H9 (cell line): ENCODE measurements at regions not wholly inside any gene's neighbourhood (a gene's known extent, or its start where the extent isn't known, plus 50 kb on each side); places are given as distances from the start of the nearest gene placed in this dataset.

Experiments used
- DNase-seq: peaks from one replicate; pipeline ENCODE4 v3.0.0-alpha.2; 2017
- H2AFZ ChIP-seq: one replicate; pipeline ENCODE4 v1.6.1; 2013; ENCODE audit warnings: mild to moderate bottlenecking, low read length, control low read depth, moderate library complexity
- H2AK5ac ChIP-seq: 2 replicates; pipeline ENCODE4 v1.6.1; 2013; ENCODE audit warnings: low read length, control low read depth, mixed read lengths; ENCODE audit not compliant: insufficient read length
- H2BK120ac ChIP-seq: one replicate; pipeline ENCODE4 v1.6.1; 2013; ENCODE audit warnings: low read depth, mild to moderate bottlenecking, low read length, control low read depth, inconsistent platforms; ENCODE audit not compliant: poor library complexity, severe bottlenecking
- H2BK12ac ChIP-seq: 2 replicates; pipeline ENCODE4 v1.6.1; 2013; ENCODE audit warnings: low read length, control low read depth, mixed read lengths, low read depth; ENCODE audit not compliant: insufficient read length
- H2BK15ac ChIP-seq: 2 replicates; pipeline ENCODE4 v1.6.1; 2013; ENCODE audit warnings: low read depth, low read length, control low read depth
- H2BK20ac ChIP-seq: one replicate; pipeline ENCODE4 v1.6.1; 2013; ENCODE audit warnings: low read depth, mild to moderate bottlenecking, low read length, control low read depth, inconsistent platforms; ENCODE audit not compliant: poor library complexity, severe bottlenecking
- H2BK5ac ChIP-seq: 2 replicates; pipeline ENCODE4 v1.6.1; 2013; ENCODE audit warnings: low read length, control low read depth, mixed read lengths; ENCODE audit not compliant: insufficient read length
- H3K14ac ChIP-seq: 2 replicates; pipeline ENCODE4 v1.6.1; 2013; ENCODE audit warnings: low read length, control low read depth; ENCODE audit not compliant: insufficient read depth
- H3K18ac ChIP-seq: 2 replicates; pipeline ENCODE4 v1.6.1; 2013; ENCODE audit warnings: low read depth, mild to moderate bottlenecking, mixed read lengths, low read length, control low read depth; ENCODE audit not compliant: insufficient read length
- H3K23ac ChIP-seq: 2 replicates; pipeline ENCODE4 v1.6.1; 2013; ENCODE audit warnings: low read length, control low read depth, mixed read lengths, low read depth; ENCODE audit not compliant: insufficient read length
- H3K23me2 ChIP-seq: 2 replicates; pipeline ENCODE4 v1.6.1; 2013; ENCODE audit warnings: low read depth, mild to moderate bottlenecking, mixed read lengths, low read length, control low read depth; ENCODE audit not compliant: insufficient read length, poor library complexity, severe bottlenecking
- H3K27ac ChIP-seq: 2 replicates; pipeline ENCODE4 v1.5.1; 2013; ENCODE audit warnings: low read length, control low read depth, mixed read lengths, low read depth; ENCODE audit not compliant: insufficient read length
- H3K27me3 ChIP-seq: 2 replicates; pipeline ENCODE4 v1.6.1; 2013; ENCODE audit warnings: low read length, control low read depth, inconsistent platforms; ENCODE audit not compliant: insufficient read depth
- H3K4ac ChIP-seq: 2 replicates; pipeline ENCODE4 v1.6.1; 2013; ENCODE audit warnings: low read depth, mild to moderate bottlenecking, control low read depth, inconsistent platforms, low read length, moderate library complexity
- H3K4me1 ChIP-seq: 2 replicates; pipeline ENCODE4 v1.6.1; 2013; ENCODE audit warnings: low read length, control low read depth, inconsistent platforms; ENCODE audit not compliant: insufficient read depth
- H3K4me2 ChIP-seq: 2 replicates; pipeline ENCODE4 v1.6.1; 2013; ENCODE audit warnings: low read length, control low read depth, mixed read lengths; ENCODE audit not compliant: insufficient read length, insufficient read depth
- H3K56ac ChIP-seq: 2 replicates; pipeline ENCODE4 v1.6.1; 2013; ENCODE audit warnings: low read depth, mild to moderate bottlenecking, mixed read lengths, low read length, control low read depth; ENCODE audit not compliant: insufficient read length
- H3K79me1 ChIP-seq: 2 replicates; pipeline ENCODE4 v1.6.1; 2013; ENCODE audit warnings: low read depth, mild to moderate bottlenecking, moderate library complexity, low read length, control low read depth, inconsistent platforms; ENCODE audit not compliant: insufficient read depth, poor library complexity, severe bottlenecking
- H3K79me2 ChIP-seq: 2 replicates; pipeline ENCODE4 v1.6.1; 2013; ENCODE audit warnings: low read length, control low read depth, inconsistent platforms; ENCODE audit not compliant: insufficient read depth
- H3K9ac ChIP-seq: 2 replicates; pipeline ENCODE4 v1.6.1; 2013; ENCODE audit warnings: low read length, control low read depth, mixed read lengths; ENCODE audit not compliant: insufficient read length; ENCODE audit errors: extremely low read depth
- H3K9me3 ChIP-seq: one replicate; pipeline ENCODE4 v1.6.1; 2013; ENCODE audit warnings: low read depth, low read length, inconsistent platforms; ENCODE audit not compliant: control insufficient read depth
- H3T11ph ChIP-seq: one replicate; pipeline ENCODE4 v1.6.1; 2013; ENCODE audit warnings: mild to moderate bottlenecking, low read length, control low read depth, inconsistent platforms
- H4K20me1 ChIP-seq: one replicate; pipeline ENCODE4 v1.6.1; 2013; ENCODE audit not compliant: control insufficient read depth, insufficient read length, insufficient read depth
- H4K5ac ChIP-seq: 2 replicates; pipeline ENCODE4 v1.6.1; 2013; ENCODE audit warnings: low read depth, mild to moderate bottlenecking, mixed read lengths, low read length, control low read depth; ENCODE audit not compliant: insufficient read length
- H4K8ac ChIP-seq: replicated peaks from 2 replicates; pipeline ENCODE4 v1.6.1; 2013; ENCODE audit warnings: low read length, control low read depth, mixed read lengths, low read depth; ENCODE audit not compliant: insufficient read length
- H4K91ac ChIP-seq: 2 replicates; pipeline ENCODE4 v1.6.1; 2013; ENCODE audit warnings: low read depth, mild to moderate bottlenecking, moderate library complexity, mixed read lengths, low read length, control low read depth; ENCODE audit not compliant: insufficient read length
- H3K27ac Mint-ChIP-seq, 3 experiments: 2 replicates in 2 of 3; 3 replicates in 1 of 3; pipeline ENCODE4 v1.8.0; 2020 to 2021; ENCODE audit warnings: mixed read lengths in 3 of 3, mild to moderate bottlenecking in 1 of 3, moderate library complexity in 1 of 3
- H3K27me3 Mint-ChIP-seq: 2 replicates; pipeline ENCODE4 v1.8.0; 2021; ENCODE audit warnings: low read depth, mild to moderate bottlenecking, moderate library complexity, mixed read lengths
- H3K36me3 Mint-ChIP-seq, 3 experiments: 2 replicates in 2 of 3; 3 replicates in 1 of 3; pipeline ENCODE4 v1.8.0; 2020 to 2021; ENCODE audit warnings: low read depth in 3 of 3, mixed read lengths in 3 of 3; ENCODE audit not compliant: insufficient read depth in 1 of 3
- H3K4me1 Mint-ChIP-seq, 2 experiments: 2 replicates each; pipeline ENCODE4 v1.8.0; 2020; ENCODE audit warnings: mixed read lengths in 2 of 2
- H3K4me3 Mint-ChIP-seq, 2 experiments: 2 replicates in 1 of 2; 3 replicates in 1 of 2; pipeline ENCODE4 v1.8.0; 2020 to 2021; ENCODE audit warnings: mild to moderate bottlenecking in 2 of 2, mixed read lengths in 2 of 2, moderate library complexity in 1 of 2
- H3K9me3 Mint-ChIP-seq, 2 experiments: 2 replicates in 1 of 2; 3 replicates in 1 of 2; pipeline ENCODE4 v1.8.0; 2020; ENCODE audit warnings: mild to moderate bottlenecking in 2 of 2, mixed read lengths in 2 of 2, moderate library complexity in 1 of 2
- TF ChIP-seq, protein P1 (sequence below): fragments of 200-600 bp; sonication (generic); conservative IDR thresholded peaks from 3 replicates; pipeline ENCODE4 v1.8.0; 2021; ENCODE audit warnings: antibody characterized with exemption, mild to moderate bottlenecking

DNA sequence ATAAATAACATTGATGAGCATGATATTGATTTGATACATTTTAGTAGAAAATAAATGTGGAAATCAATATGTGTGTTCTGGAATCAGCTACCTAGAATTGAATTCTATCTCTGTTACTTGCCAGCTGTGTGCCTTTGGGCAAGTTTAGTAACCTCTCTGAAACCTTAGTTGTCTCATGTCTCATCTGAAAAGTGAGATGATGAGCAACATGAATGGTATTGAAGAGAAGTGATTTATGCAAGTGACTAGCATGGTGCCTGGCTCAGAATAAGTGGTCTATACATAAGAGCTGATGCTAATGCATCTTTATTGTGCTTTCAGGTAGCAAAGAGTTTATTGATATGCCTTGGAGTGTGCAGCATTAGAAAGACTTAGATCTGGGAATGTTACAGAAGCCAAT is 383.3 kb downstream of the PRDM2 start:
- peaks cover 9 to 14% of the 10 kb centered on the region in 2 experiments for H3K4me1 Mint-ChIP-seq
- DNase-seq = no peak
- no peak overlapping the region for H4K5ac ChIP-seq
- H3K9ac ChIP-seq = no peak overlapping the region
- no peak overlapping the region for H4K8ac ChIP-seq
- H2BK120ac ChIP-seq = no peak overlapping the region
- no peaks in the 10 kb centered on the region for H3K23me2 ChIP-seq
- H3K4me1 ChIP-seq = no peaks in the 10 kb centered on the region
- no peaks in the 10 kb centered on the region for H3K79me1 ChIP-seq
- H4K91ac ChIP-seq = no peak overlapping the region
- H3K56ac ChIP-seq = no peak overlapping the region
- no peak overlapping the region for H3K4me3 Mint-ChIP-seq
- no peak overlapping the region for H3K27ac ChIP-seq
- H4K20me1 ChIP-seq = no peaks in the 10 kb centered on the region
- no peak overlapping the region for H3K18ac ChIP-seq
- H2BK15ac ChIP-seq = no peak overlapping the region
- H3K4me2 ChIP-seq = no peak overlapping the region
- no peaks in the 10 kb centered on the region for H3K27me3 Mint-ChIP-seq
- no peak overlapping the region for H3K14ac ChIP-seq
- no peak overlapping the region for H3K27ac Mint-ChIP-seq
- H2AK5ac ChIP-seq = no peak overlapping the region
- no peaks in the 10 kb centered on the region for H3K36me3 Mint-ChIP-seq
- H3K9me3 Mint-ChIP-seq = no peaks in the 10 kb centered on the region
- H3K23ac ChIP-seq = no peak overlapping the region
- TF ChIP-seq, protein P1, sequence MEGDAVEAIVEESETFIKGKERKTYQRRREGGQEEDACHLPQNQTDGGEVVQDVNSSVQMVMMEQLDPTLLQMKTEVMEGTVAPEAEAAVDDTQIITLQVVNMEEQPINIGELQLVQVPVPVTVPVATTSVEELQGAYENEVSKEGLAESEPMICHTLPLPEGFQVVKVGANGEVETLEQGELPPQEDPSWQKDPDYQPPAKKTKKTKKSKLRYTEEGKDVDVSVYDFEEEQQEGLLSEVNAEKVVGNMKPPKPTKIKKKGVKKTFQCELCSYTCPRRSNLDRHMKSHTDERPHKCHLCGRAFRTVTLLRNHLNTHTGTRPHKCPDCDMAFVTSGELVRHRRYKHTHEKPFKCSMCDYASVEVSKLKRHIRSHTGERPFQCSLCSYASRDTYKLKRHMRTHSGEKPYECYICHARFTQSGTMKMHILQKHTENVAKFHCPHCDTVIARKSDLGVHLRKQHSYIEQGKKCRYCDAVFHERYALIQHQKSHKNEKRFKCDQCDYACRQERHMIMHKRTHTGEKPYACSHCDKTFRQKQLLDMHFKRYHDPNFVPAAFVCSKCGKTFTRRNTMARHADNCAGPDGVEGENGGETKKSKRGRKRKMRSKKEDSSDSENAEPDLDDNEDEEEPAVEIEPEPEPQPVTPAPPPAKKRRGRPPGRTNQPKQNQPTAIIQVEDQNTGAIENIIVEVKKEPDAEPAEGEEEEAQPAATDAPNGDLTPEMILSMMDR = no peak
- no peak overlapping the region for H3T11ph ChIP-seq
- H3K27me3 ChIP-seq = no peaks in the 10 kb centered on the region
- no peak overlapping the region for H2BK12ac ChIP-seq
- no peak overlapping the region for H3K4ac ChIP-seq
- no peaks in the 10 kb centered on the region for H3K79me2 ChIP-seq
- no peak overlapping the region for H2AFZ ChIP-seq
- H2BK5ac ChIP-seq = no peak overlapping the region
- no peaks in the 10 kb centered on the region for H3K9me3 ChIP-seq
- no peak overlapping the region for H2BK20ac ChIP-seq
